ENCODE measurements at regions not wholly inside any gene's neighbourhood (a gene's known extent, or its start where the extent isn't known, plus 50 kb on each side); places are given as distances from the start of the nearest gene placed in this dataset.

GRCh38 chr2:8165550-8165949, 516.3 kb upstream of the ID2 start (continued):
- TF ChIP-seq KLF8 (tag by site-specific recombination; IDR thresholded peaks at IDR 0.05), result no peak
- no peak for TF ChIP-seq ZNF266 (tag by site-specific recombination; IDR thresholded peaks at IDR 0.05; ENCODE audit: low read depth)
- TF ChIP-seq, protein P1, sequence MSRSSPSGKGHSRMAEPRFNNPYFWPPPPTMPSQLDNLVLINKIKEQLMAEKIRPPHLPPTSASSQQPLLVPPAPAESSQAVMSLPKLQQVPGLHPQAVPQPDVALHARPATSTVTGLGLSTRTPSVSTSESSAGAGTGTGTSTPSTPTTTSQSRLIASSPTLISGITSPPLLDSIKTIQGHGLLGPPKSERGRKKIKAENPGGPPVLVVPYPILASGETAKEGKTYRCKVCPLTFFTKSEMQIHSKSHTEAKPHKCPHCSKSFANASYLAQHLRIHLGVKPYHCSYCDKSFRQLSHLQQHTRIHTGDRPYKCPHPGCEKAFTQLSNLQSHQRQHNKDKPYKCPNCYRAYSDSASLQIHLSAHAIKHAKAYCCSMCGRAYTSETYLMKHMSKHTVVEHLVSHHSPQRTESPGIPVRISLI (tag by site-specific recombination; IDR thresholded peaks at IDR 0.05), result no peak
- TF ChIP-seq ZNF621 (tag by site-specific recombination; IDR thresholded peaks at IDR 0.05), result no peak
- TF ChIP-seq KLF16 (tag by site-specific recombination; IDR thresholded peaks at IDR 0.05), result no peak
- no peak for TF ChIP-seq ZNF169 (tag by site-specific recombination; IDR thresholded peaks at IDR 0.05)

GRCh38 chr2:8168022-8168717, 513.7 kb upstream of the ID2 start:
- H3K36me3 ChIP-seq (ENCODE audit: control insufficient read depth in 2 of 2, insufficient read depth in 1 of 2, low read length in 2 of 2), result no peaks in the 10 kb centered on the region
- H3K4me1 ChIP-seq (ENCODE audit: control insufficient read depth, insufficient read depth, low read length), result no peaks in the 10 kb centered on the region
- H3K27ac ChIP-seq (ENCODE audit: extremely low read depth, low read depth, low read length), result no peak overlapping the region
- TF ChIP-seq, protein P2, sequence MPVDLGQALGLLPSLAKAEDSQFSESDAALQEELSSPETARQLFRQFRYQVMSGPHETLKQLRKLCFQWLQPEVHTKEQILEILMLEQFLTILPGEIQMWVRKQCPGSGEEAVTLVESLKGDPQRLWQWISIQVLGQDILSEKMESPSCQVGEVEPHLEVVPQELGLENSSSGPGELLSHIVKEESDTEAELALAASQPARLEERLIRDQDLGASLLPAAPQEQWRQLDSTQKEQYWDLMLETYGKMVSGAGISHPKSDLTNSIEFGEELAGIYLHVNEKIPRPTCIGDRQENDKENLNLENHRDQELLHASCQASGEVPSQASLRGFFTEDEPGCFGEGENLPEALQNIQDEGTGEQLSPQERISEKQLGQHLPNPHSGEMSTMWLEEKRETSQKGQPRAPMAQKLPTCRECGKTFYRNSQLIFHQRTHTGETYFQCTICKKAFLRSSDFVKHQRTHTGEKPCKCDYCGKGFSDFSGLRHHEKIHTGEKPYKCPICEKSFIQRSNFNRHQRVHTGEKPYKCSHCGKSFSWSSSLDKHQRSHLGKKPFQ (tag by site-specific recombination; IDR thresholded peaks at IDR 0.05), result no peak
- TF ChIP-seq PRDM6 (tag by site-specific recombination; IDR thresholded peaks at IDR 0.05), result no peak
- TF ChIP-seq EGR2 (tag by site-specific recombination; IDR thresholded peaks at IDR 0.05; ENCODE audit: low read depth), result no peak
- no peak for TF ChIP-seq ZNF132 (tag by site-specific recombination; IDR thresholded peaks at IDR 0.05; ENCODE audit: borderline replicate concordance)
- TF ChIP-seq ZNF138 (tag by site-specific recombination; IDR thresholded peaks at IDR 0.05; ENCODE audit: borderline replicate concordance), result no peak
- TF ChIP-seq ZNF416 (tag by site-specific recombination; IDR thresholded peaks at IDR 0.05), result no peak
- no peak for TF ChIP-seq ZFHX2 (tag by site-specific recombination; conservative IDR thresholded peaks at IDR 0.05)
- TF ChIP-seq GLIS2 (tag by site-specific recombination; IDR thresholded peaks at IDR 0.05), result no peak
- no peak for TF ChIP-seq ZNF660 (tag by site-specific recombination; IDR thresholded peaks at IDR 0.05)
- TF ChIP-seq GFI1B (tag by site-specific recombination; IDR thresholded peaks at IDR 0.05), result no peak
- no peak for TF ChIP-seq ZFP41 (tag by site-specific recombination; IDR thresholded peaks at IDR 0.05; ENCODE audit: borderline replicate concordance)
- TF ChIP-seq ZBTB8A (tag by site-specific recombination; IDR thresholded peaks at IDR 0.05), result no peak
- no peak overlapping the region for H3K4me3 ChIP-seq (ENCODE audit: low read depth, low read length)
- ChIA-PET CTCF (interaction anchor here (0.7 kb wide), 1 partner anchor 83 kb away, joined by 4 read pairs; no protein-coding TSS in a partner anchor), POLR2A (no interaction called here)
- H3K9me3 ChIP-seq (ENCODE audit: control insufficient read depth, insufficient read depth, low read depth, low read length), result no peaks in the 10 kb centered on the region

DNA sequence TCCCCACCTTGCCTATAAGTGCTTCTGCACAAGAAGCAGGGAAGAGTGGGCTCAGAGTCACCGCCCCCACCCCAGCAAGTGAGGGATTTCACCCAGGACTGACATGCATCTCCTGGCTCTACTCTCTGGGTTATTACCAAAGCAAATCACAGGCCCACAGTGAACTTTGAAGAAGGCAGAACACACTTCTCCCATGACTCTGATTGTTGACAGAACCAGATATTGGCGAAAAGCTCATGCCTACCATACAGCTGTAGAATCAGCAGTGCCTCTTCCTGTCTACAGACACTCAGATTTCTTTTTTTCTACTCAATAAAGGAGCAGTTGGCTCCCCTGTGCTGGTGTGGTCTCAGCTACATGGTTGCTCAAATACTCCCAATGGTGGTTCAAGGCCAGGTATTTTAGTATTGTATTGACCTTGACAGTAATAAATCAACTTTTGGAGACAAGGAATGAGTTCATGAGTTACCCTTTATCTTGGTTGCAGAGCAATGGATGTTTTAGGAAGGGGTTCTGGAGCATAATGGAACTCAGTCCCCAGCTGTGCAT, 512.9 kb upstream of the ID2 start:
- TF ChIP-seq, protein P3, sequence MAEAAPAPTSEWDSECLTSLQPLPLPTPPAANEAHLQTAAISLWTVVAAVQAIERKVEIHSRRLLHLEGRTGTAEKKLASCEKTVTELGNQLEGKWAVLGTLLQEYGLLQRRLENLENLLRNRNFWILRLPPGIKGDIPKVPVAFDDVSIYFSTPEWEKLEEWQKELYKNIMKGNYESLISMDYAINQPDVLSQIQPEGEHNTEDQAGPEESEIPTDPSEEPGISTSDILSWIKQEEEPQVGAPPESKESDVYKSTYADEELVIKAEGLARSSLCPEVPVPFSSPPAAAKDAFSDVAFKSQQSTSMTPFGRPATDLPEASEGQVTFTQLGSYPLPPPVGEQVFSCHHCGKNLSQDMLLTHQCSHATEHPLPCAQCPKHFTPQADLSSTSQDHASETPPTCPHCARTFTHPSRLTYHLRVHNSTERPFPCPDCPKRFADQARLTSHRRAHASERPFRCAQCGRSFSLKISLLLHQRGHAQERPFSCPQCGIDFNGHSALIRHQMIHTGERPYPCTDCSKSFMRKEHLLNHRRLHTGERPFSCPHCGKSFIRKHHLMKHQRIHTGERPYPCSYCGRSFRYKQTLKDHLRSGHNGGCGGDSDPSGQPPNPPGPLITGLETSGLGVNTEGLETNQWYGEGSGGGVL (tag by site-specific recombination; IDR thresholded peaks at IDR 0.05), result no peak
- no peak for TF ChIP-seq SP3 (tag by site-specific recombination; IDR thresholded peaks at IDR 0.05)
- no peak for TF ChIP-seq ZNF629 (tag by site-specific recombination; IDR thresholded peaks at IDR 0.05)
- no peak for TF ChIP-seq OVOL3 (tag by site-specific recombination; IDR thresholded peaks at IDR 0.05)
- TF ChIP-seq ZNF138 (tag by site-specific recombination; IDR thresholded peaks at IDR 0.05; ENCODE audit: borderline replicate concordance), result no peak
- Histone ChIP-seq H3K9me3 (ENCODE audit: control insufficient read depth, insufficient read depth, low read depth, low read length) (no peaks in the 10 kb centered on the region), H3K36me3 (ENCODE audit: control insufficient read depth in 2 of 2, insufficient read depth in 1 of 2, low read length in 2 of 2) (no peaks in the 10 kb centered on the region), H3K4me1 (ENCODE audit: control insufficient read depth, insufficient read depth, low read length) (no peaks in the 10 kb centered on the region), H3K27ac (ENCODE audit: extremely low read depth, low read depth, low read length) (no peak overlapping the region), H3K4me3 (ENCODE audit: low read depth, low read length) (no peak overlapping the region)
- ChIA-PET POLR2A (no interaction called here), CTCF (interaction anchor here (0.7 kb wide), 1 partner anchor 84 kb away, joined by 4 read pairs; no protein-coding TSS in a partner anchor)
